ENCODE measurements at regions not wholly inside any gene's neighbourhood (a gene's known extent, or its start where the extent isn't known, plus 50 kb on each side); places are given as distances from the start of the nearest gene placed in this dataset.

GRCh38 chr1:55329808-55330432, 114.8 kb upstream of the USP24 start:
- TF ChIP-seq, protein P1, sequence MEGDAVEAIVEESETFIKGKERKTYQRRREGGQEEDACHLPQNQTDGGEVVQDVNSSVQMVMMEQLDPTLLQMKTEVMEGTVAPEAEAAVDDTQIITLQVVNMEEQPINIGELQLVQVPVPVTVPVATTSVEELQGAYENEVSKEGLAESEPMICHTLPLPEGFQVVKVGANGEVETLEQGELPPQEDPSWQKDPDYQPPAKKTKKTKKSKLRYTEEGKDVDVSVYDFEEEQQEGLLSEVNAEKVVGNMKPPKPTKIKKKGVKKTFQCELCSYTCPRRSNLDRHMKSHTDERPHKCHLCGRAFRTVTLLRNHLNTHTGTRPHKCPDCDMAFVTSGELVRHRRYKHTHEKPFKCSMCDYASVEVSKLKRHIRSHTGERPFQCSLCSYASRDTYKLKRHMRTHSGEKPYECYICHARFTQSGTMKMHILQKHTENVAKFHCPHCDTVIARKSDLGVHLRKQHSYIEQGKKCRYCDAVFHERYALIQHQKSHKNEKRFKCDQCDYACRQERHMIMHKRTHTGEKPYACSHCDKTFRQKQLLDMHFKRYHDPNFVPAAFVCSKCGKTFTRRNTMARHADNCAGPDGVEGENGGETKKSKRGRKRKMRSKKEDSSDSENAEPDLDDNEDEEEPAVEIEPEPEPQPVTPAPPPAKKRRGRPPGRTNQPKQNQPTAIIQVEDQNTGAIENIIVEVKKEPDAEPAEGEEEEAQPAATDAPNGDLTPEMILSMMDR (conservative IDR thresholded peaks at IDR 0.05; ENCODE audit: low read length), result no peak
- no peak for TF ChIP-seq EZH2phosphoT487 (IDR thresholded peaks at IDR 0.05; ENCODE audit: borderline replicate concordance, low read depth, low read length)
